C4-2B (cell line): ENCODE measurements at regions not wholly inside any gene's neighbourhood (a gene's known extent, or its start where the extent isn't known, plus 50 kb on each side); places are given as distances from the start of the nearest gene placed in this dataset.

Source experiments
- H3K27ac ChIP-seq: fragments of 450-650 bp; 2 replicates; pipeline ENCODE4 v1.5.1; 2017
- CTCF ChIP-seq: fragments of 450-650 bp; conservative IDR thresholded peaks from 2 replicates; pipeline ENCODE4 v1.5.1; 2017; ENCODE audit warnings: mild to moderate bottlenecking
- ZFX ChIP-seq: fragments of 450-650 bp; IDR thresholded peaks from 2 replicates; pipeline ENCODE4 v1.6.1; 2017

GRCh38 chr16:65655802-65656201 lies 533.9 kb upstream of the CDH11 start:
- no peak overlapping the region for H3K27ac ChIP-seq
- TF ChIP-seq ZFX, result no peak
- TF ChIP-seq CTCF, result no peak

- no peak overlapping the region for H3K27ac ChIP-seq
- TF ChIP-seq CTCF (no peak), ZFX (no peak)
These were observed 526.2 kb upstream of the CDH11 start for GRCh38 chr16:65648101-65648500.

- TF ChIP-seq ZFX (no peak), CTCF (no peak)
- H3K27ac ChIP-seq, result no peak overlapping the region
These were observed 523.0 kb upstream of the CDH11 start for GRCh38 chr16:65644821-65645220.

GRCh38 chr16:65641762-65642289 lies 520.0 kb upstream of the CDH11 start:
- TF ChIP-seq ZFX (no peak), CTCF (no peak)
- H3K27ac ChIP-seq, result no peak overlapping the region

GRCh38 chr16:65641049-65641761 lies 519.3 kb upstream of the CDH11 start:
- no peak overlapping the region for H3K27ac ChIP-seq
- no peak for TF ChIP-seq CTCF

- H3K27ac ChIP-seq, result no peak overlapping the region
- TF ChIP-seq ZFX (no peak), CTCF (no peak)
These were observed 513.0 kb upstream of the CDH11 start for GRCh38 chr16:65634833-65635232.

GRCh38 chr16:65634291-65634690 lies 512.4 kb upstream of the CDH11 start:
- TF ChIP-seq ZFX, result no peak
- no peak for TF ChIP-seq CTCF
- no peak overlapping the region for H3K27ac ChIP-seq
